Tibial nerve (tissue), 4 donors: ENCODE measurements at regions not wholly inside any gene's neighbourhood (a gene's known extent, or its start where the extent isn't known, plus 50 kb on each side); places are given as distances from the start of the nearest gene placed in this dataset.
"Not testable (repeated sequence)": the region's sequence is repeated elsewhere in the genome, so short reads cannot be mapped to it uniquely, and the experiment has no call there.

Source experiments
- DNase-seq, 2 donors: peaks; one replicate each; pipeline ENCODE4 v3.0.0-alpha.2; 2019; ENCODE audit warnings: low spot score in 2 of 2
- H3K27ac ChIP-seq, 4 donors: fragments of 200-600 bp; sonication (generic) in 3 of 4; one replicate each; pipeline ENCODE4 v1.5.1; 2017 to 2019; ENCODE audit warnings: mild to moderate bottlenecking in 1 of 4
- H3K27me3 ChIP-seq, 2 donors: fragments of 200-600 bp; sonication (generic) in 1 of 2; one replicate each; pipeline versions ENCODE4 v1.5.1 to v1.6.0; 2017 to 2019
- H3K36me3 ChIP-seq, 3 donors: fragments of 200-600 bp; sonication (generic); one replicate each; pipeline ENCODE4 v1.5.1; 2018 to 2019
- H3K4me1 ChIP-seq, 4 donors: fragments of 200-600 bp; sonication (generic) in 3 of 4; one replicate each; pipeline ENCODE4 v1.5.1; 2017 to 2019
- H3K4me3 ChIP-seq, 4 donors: fragments of 200-600 bp; sonication (generic) in 3 of 4; one replicate each; pipeline ENCODE4 v1.5.1; 2017 to 2019; ENCODE audit warnings: mild to moderate bottlenecking in 1 of 4, moderate library complexity in 1 of 4
- H3K9me3 ChIP-seq, 4 donors: fragments of 200-600 bp; sonication (generic) in 3 of 4; one replicate each; pipeline ENCODE4 v1.5.1; 2017 to 2019
- EP300 ChIP-seq, 2 donors: sonication (generic); formaldehyde crosslinking; IDR thresholded peaks; one replicate each; pipeline ENCODE4 v1.6.1; 2017; ENCODE audit warnings: antibody characterized with exemption in 2 of 2, mild to moderate bottlenecking in 1 of 2
- POLR2A ChIP-seq, 2 donors: fragments of 450-650 bp; IDR thresholded peaks; one replicate each; pipeline ENCODE4 v1.6.1; 2017; ENCODE audit warnings: antibody characterized with exemption in 2 of 2, mild to moderate bottlenecking in 2 of 2, moderate library complexity in 2 of 2
- WGBS, 2 donors: methylation state at CpG; one replicate each; pipeline ENCODE4 v1.1.5; 2018; 5-methylcytosine and 5-hydroxymethylcytosine counted together
- TF ChIP-seq, protein P1 (sequence below), 5 experiments: fragments of 200-600 bp in 3 of 5; fragments of 450-650 bp in 2 of 5; sonication (generic) in 3 of 5; IDR thresholded peaks; one replicate each; pipeline ENCODE4 v1.5.1; 2016 to 2019; ENCODE audit warnings: antibody characterized with exemption in 5 of 5, mild to moderate bottlenecking in 3 of 5, moderate library complexity in 2 of 5

DNA sequence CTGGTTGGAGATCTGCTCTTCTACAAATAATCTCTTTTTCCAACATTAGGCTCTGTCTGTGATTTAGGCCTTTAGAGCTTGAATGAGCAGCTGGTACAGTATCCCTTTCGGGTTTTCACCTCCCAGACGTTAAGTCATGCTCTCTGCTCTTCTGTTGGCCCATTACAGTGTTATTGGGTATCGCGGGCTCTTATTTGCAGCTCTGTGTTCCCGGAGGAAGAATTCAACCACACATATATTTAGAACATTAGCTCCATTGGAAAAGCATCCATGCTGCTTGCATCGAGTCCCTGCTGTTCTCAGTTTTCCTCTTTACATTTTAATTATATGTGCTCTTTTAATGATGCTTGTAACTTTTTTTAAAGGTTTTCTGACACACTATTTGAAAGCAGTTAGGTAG is 278.0 kb upstream of the ADCY2 start:
- no peak overlapping the region for H3K27ac ChIP-seq
- H3K9me3 ChIP-seq = peaks cover 0 to 29% (median 0%) of the 10 kb centered on the region in 4 donors
- H3K4me3 ChIP-seq = no peak overlapping the region
- no peaks in the 10 kb centered on the region for H3K36me3 ChIP-seq
- DNase-seq = no peak
- no peaks in the 10 kb centered on the region for H3K27me3 ChIP-seq
- H3K4me1 ChIP-seq = no peaks in the 10 kb centered on the region
- WGBS, 2 donors = 88 to 94% methylated on average over 6 of the region's 6 CpGs
- TF ChIP-seq, protein P1, sequence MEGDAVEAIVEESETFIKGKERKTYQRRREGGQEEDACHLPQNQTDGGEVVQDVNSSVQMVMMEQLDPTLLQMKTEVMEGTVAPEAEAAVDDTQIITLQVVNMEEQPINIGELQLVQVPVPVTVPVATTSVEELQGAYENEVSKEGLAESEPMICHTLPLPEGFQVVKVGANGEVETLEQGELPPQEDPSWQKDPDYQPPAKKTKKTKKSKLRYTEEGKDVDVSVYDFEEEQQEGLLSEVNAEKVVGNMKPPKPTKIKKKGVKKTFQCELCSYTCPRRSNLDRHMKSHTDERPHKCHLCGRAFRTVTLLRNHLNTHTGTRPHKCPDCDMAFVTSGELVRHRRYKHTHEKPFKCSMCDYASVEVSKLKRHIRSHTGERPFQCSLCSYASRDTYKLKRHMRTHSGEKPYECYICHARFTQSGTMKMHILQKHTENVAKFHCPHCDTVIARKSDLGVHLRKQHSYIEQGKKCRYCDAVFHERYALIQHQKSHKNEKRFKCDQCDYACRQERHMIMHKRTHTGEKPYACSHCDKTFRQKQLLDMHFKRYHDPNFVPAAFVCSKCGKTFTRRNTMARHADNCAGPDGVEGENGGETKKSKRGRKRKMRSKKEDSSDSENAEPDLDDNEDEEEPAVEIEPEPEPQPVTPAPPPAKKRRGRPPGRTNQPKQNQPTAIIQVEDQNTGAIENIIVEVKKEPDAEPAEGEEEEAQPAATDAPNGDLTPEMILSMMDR (IDR thresholded peaks at IDR 0.05) = no peak
- no peak for TF ChIP-seq EP300 (IDR thresholded peaks at IDR 0.05)
- no peak for TF ChIP-seq POLR2A (IDR thresholded peaks at IDR 0.05)

DNA sequence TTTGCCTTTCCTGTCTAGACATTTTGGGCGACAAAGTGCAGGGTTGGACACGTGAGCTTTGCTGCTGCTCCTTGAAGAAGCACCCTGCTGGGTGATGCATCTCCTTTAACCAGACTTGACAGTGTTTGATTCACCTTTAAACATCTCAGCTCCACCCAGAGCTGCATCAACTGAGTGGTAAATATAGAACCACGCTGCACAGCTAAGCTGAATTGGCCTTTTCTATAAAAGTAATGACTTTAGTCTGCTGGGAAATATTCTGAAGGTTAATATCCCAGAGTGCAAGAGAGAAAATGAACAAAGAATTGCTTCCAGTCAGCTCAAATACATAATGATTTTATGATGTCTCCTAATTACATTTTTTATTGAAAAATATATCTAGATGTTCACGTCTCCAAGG is 264.3 kb upstream of the ADCY2 start:
- WGBS, 2 donors = 75 to 87% methylated on average over 4 of the region's 4 CpGs
- Histone ChIP-seq H3K4me1 (no peaks in the 10 kb centered on the region), H3K4me3 (no peak overlapping the region), H3K9me3 (no peaks in the 10 kb centered on the region), H3K27ac (no peak overlapping the region), H3K36me3 (no peaks in the 10 kb centered on the region), H3K27me3 (no peaks in the 10 kb centered on the region)
- no peak for DNase-seq
- TF ChIP-seq EP300 (IDR thresholded peaks at IDR 0.05) (no peak), POLR2A (IDR thresholded peaks at IDR 0.05) (no peak)
- TF ChIP-seq, protein P1 (IDR thresholded peaks at IDR 0.05) = no peak

DNA sequence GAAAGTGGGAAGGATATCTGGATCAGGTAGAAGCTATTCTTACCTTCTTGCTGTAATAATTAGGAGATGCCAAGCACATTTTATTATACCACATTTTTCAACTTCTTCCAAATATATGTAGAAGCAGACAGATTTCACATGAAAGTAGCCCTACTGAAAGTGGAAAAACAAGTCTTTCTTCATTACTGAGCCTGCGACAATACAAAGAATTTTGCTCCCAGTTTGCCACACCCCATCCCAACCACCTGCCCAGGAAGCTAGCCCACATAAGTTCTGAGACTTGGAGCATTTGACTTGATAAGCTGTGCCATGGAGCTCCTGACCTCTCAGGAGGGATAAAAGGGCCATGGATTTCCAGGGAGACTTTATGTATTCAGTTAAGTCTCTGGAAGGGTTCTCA is 249.1 kb upstream of the ADCY2 start:
- Histone ChIP-seq H3K4me3 (no peak overlapping the region), H3K36me3 (no peaks in the 10 kb centered on the region), H3K27me3 (no peaks in the 10 kb centered on the region), H3K9me3 (peaks cover 0 to 4% (median 0%) of the 10 kb centered on the region in 4 donors), H3K27ac (no peak overlapping the region), H3K4me1 (no peaks in the 10 kb centered on the region)
- DNase-seq = no peak
- WGBS, 2 donors = 58 to 62% methylated on average over 1 of the region's 1 CpG
- TF ChIP-seq POLR2A (IDR thresholded peaks at IDR 0.05) = no peak
- TF ChIP-seq EP300 (IDR thresholded peaks at IDR 0.05) = no peak
- TF ChIP-seq, protein P1 (IDR thresholded peaks at IDR 0.05) = no peak

DNA sequence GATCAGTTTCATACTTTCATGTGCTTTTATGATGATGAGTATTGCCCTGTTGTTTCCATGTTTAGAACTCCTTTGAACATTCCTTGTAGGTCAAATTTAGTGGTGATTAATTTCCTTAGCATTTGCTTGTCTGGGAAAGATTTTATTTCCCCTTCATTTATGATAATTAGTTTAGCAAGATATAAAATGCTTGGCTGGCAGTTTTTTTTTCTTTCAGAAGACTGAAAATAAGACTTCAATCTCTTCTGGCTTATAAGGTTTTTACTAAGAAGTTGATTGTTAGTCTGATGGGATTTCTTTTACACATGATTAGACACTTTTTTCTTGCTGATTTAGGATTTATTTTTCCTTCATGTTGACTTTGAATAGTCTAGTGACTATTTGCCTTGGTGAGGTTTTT is 238.9 kb upstream of the ADCY2 start:
- Histone ChIP-seq H3K4me1 (no peaks in the 10 kb centered on the region), H3K36me3 (no peaks in the 10 kb centered on the region), H3K27me3 (no peaks in the 10 kb centered on the region), H3K9me3 (peaks cover 0 to 67% (median 16%) of the 10 kb centered on the region in 4 donors), H3K27ac (no peak overlapping the region), H3K4me3 (no peak overlapping the region)
- TF ChIP-seq, protein P1 (IDR thresholded peaks at IDR 0.05) = no peak
- no peak for TF ChIP-seq EP300 (IDR thresholded peaks at IDR 0.05)
- TF ChIP-seq POLR2A (IDR thresholded peaks at IDR 0.05) = no peak
- no peak for DNase-seq

DNA sequence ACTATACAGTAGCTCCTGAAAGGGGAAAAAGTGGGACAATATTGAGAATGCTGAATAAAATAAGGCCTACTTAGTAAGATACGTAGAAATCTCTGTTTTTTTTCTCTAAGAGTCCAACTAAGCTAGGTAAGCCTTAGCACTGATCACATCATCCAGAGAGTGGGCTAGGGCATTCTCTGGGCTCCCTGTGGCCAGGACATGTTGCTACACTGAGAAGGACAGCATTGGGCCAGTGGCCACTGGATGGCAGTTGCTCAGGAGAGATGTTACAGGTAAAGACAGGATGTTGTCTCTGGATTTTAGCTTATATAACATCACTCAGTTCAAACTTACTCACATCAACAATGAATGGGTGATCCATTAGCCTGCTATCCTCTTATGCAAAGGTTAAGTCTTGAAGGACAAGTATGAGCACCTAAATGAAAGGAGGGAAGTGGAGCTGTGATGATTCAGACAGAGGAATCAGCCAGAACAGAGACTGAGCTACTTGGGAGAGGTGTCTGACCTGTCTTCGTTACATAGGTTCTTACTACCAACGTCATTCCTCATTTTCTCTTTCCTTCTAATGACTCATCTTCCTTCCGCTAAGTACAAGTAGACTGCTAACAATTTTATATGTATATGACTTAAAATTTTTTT is 226.6 kb upstream of the ADCY2 start:
- 79 to 93% methylated on average over 4 of the region's 4 CpGs for WGBS, 2 donors
- Histone ChIP-seq H3K9me3 (peaks cover 0 to 10% (median 0%) of the 10 kb centered on the region in 4 donors), H3K4me1 (no peaks in the 10 kb centered on the region), H3K4me3 (no peak overlapping the region), H3K27ac (no peak overlapping the region), H3K27me3 (no peaks in the 10 kb centered on the region), H3K36me3 (no peaks in the 10 kb centered on the region)
- TF ChIP-seq POLR2A (IDR thresholded peaks at IDR 0.05) (no peak), EP300 (IDR thresholded peaks at IDR 0.05) (no peak)
- TF ChIP-seq, protein P1 (IDR thresholded peaks at IDR 0.05) = no peak
- DNase-seq = no peak

DNA sequence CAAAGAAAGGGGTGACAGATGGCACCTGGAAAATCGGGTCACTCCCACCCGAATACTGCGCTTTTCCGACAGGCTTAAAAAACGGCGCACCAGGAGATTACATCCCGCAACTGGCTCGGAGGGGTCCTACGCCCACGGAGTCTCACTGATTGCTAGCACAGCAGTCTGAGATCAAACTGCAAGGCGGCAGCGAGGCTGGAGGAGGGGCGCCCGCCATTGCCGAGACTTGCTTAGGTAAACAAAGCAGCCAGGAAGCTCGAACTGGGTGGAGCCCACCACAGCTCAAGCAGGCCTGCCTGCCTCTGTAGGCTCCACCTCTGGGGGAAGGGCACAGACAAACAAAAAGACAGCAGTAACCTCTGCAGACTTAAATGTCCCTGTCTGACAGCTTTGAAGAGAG is 225.2 kb upstream of the ADCY2 start:
- not testable (repeated sequence) for DNase-seq, H3K27ac ChIP-seq, H3K27me3 ChIP-seq, H3K4me3 ChIP-seq, H3K4me1 ChIP-seq, H3K36me3 ChIP-seq
- H3K9me3 ChIP-seq = peaks cover 0 to 10% (median 0%) of the 10 kb centered on the region in 4 donors
- WGBS, 2 donors = 78 to 79% methylated on average over 16 of the region's 16 CpGs
